ENCODE measurements at regions not wholly inside any gene's neighbourhood (a gene's known extent, or its start where the extent isn't known, plus 50 kb on each side); places are given as distances from the start of the nearest gene placed in this dataset.

DNA sequence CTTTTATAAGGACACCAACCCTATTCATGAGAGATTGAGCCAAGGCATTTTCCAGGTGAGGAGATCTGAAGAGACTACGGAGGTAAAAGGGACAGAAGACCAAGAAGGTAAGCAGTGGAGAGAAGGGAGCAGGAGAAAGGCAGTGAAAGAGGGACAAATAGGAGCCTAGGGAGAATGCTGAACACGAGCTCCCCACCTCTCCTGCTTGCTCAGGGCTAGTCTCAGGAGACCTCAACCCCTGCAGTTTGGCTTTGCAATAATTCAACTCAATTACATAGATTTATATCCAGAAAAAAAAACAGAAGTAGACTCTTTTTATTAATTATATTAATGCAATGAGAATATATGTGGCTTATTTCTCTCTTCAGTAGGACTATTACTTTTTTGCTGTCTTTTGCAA is 91.0 kb upstream of the DDX18 start:
- Histone ChIP-seq H3K36me3 (replicated peaks) (no peaks in the 10 kb centered on the region), H3K27me3 (replicated peaks) (no peaks in the 10 kb centered on the region), H3K4me3 (ENCODE audit: low read depth, low read length) (no peak overlapping the region), H3K27ac (no peak overlapping the region)
- no peak for DNase-seq
- TF ChIP-seq, protein P1, sequence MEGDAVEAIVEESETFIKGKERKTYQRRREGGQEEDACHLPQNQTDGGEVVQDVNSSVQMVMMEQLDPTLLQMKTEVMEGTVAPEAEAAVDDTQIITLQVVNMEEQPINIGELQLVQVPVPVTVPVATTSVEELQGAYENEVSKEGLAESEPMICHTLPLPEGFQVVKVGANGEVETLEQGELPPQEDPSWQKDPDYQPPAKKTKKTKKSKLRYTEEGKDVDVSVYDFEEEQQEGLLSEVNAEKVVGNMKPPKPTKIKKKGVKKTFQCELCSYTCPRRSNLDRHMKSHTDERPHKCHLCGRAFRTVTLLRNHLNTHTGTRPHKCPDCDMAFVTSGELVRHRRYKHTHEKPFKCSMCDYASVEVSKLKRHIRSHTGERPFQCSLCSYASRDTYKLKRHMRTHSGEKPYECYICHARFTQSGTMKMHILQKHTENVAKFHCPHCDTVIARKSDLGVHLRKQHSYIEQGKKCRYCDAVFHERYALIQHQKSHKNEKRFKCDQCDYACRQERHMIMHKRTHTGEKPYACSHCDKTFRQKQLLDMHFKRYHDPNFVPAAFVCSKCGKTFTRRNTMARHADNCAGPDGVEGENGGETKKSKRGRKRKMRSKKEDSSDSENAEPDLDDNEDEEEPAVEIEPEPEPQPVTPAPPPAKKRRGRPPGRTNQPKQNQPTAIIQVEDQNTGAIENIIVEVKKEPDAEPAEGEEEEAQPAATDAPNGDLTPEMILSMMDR (IDR thresholded peaks at IDR 0.05; ENCODE audit: low read depth, low read length, missing control alignments): no peak
- in situ Hi-C loops (cut with HindIII; ENCODE audit: low pct_ligation_motif_present, low sequenced_read_pairs): no loop called here

DNA sequence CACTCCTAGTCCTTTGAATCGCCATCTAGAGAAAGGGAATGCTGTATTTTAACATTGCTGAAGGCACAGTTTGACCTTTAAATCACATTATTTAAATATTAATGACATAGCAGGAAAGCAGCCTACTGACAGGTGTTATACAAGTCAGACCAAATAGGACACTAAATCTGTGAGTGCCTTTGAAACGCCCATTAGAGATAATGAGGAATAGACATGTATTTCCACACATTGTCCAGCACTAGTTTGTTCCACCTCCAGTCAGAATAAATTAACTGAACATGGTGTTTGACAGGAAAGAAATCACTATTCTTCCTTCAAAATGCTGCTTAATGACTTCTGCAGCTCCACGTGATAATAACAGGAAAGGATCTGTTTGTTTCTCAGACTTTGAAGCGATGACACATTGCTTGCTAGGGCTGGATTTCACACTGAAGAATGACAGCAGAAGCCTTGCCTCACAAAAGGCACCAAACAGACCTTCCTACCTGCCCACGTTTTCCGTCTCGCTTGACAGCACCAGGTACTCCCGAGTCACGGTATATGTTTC is 90.5 kb upstream of the DDX18 start:
- Histone ChIP-seq H3K36me3 (replicated peaks) (no peaks in the 10 kb centered on the region), H3K4me3 (ENCODE audit: low read depth, low read length) (no peak overlapping the region), H3K27me3 (replicated peaks) (no peaks in the 10 kb centered on the region), H3K27ac (no peak overlapping the region)
- TF ChIP-seq, protein P1 (IDR thresholded peaks at IDR 0.05; ENCODE audit: low read depth, low read length, missing control alignments): no peak
- in situ Hi-C loops (cut with HindIII; ENCODE audit: low pct_ligation_motif_present, low sequenced_read_pairs): no loop called here
- no peak for DNase-seq

GRCh38 chr2:117726747-117727146 is 87.7 kb upstream of the DDX18 start:
- TF ChIP-seq, protein P1 (IDR thresholded peaks at IDR 0.05; ENCODE audit: low read depth, low read length, missing control alignments): no peak
- no peak for DNase-seq
- no peaks in the 10 kb centered on the region for H3K36me3 ChIP-seq (replicated peaks)
- H3K27ac ChIP-seq: no peak overlapping the region
- in situ Hi-C loops (cut with HindIII; ENCODE audit: low pct_ligation_motif_present, low sequenced_read_pairs): no loop called here
- no peak overlapping the region for H3K4me3 ChIP-seq (ENCODE audit: low read depth, low read length)
- no peaks in the 10 kb centered on the region for H3K27me3 ChIP-seq (replicated peaks)

DNA sequence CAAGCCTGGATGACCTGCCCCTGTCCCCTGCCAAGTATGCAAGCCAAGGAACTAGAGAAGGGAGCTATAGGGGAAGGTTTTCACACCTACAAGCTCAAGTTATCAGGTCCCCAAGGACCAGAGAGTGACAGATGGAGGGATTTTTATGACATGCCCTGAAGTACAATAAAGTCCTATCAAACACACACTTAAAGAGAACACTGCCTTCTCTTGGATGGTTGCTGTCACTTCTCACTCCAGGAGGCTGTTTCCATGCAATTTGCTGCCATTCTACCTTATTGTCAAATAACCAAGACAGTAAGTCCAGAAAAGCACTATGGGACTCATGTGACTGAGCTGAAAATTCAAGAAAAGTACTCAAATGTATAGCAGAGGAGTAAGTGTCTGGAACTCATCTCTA is 76.6 kb upstream of the DDX18 start:
- H3K36me3 ChIP-seq (replicated peaks): no peaks in the 10 kb centered on the region
- TF ChIP-seq, protein P1 (IDR thresholded peaks at IDR 0.05; ENCODE audit: low read depth, low read length, missing control alignments): no peak
- H3K4me3 ChIP-seq (ENCODE audit: low read depth, low read length): no peak overlapping the region
- H3K27me3 ChIP-seq (replicated peaks): no peaks in the 10 kb centered on the region
- DNase-seq: no peak
- H3K27ac ChIP-seq: no peak overlapping the region
- in situ Hi-C loops (cut with HindIII; ENCODE audit: low pct_ligation_motif_present, low sequenced_read_pairs): no loop called here

DNA sequence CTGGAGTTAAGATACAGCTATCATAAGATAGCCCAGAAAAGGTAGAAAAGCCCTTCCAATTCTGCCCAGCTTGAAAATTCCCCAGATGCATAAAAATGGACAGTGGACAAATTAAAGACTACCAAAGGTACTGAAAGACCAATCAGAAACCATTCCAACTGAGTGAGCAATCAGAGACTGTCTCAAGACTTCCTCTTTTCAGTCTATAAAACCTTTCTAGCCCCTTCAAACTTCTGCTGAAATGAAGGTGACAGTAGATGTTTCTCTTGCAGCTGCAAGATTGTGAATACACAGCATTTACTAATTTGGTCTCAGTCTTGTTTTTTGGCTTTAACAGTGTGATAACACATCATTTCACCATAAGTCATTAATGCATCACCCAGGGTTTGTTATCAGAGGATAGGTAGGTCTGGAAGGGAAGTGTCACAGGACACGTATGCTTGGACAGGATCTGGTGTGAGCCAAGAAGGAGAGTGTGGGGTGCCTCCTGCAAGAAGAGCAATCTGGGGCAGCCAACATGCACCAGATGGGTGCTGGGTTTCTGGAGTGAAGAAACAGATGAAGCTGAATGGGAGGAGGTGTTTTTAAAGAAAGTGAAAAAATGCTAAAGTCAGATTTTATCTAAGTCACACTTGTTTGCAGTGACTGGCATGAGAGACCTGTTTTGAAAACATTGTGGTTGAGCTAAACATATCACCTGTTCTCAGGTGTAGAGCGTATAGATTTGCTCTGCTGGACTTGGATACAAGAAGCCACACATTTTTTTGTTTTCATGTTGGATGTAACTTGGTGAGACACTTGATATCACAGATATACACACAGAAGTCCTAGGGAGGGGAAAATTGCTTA is 75.3 kb upstream of the DDX18 start:
- Histone ChIP-seq H3K27me3 (replicated peaks) (no peaks in the 10 kb centered on the region), H3K4me3 (ENCODE audit: low read depth, low read length) (no peak overlapping the region), H3K27ac (no peak overlapping the region), H3K36me3 (replicated peaks) (no peaks in the 10 kb centered on the region)
- TF ChIP-seq, protein P1 (IDR thresholded peaks at IDR 0.05; ENCODE audit: low read depth, low read length, missing control alignments): no peak
- no peak for DNase-seq
- in situ Hi-C loops (cut with HindIII; ENCODE audit: low pct_ligation_motif_present, low sequenced_read_pairs): no loop called here

Measured in brain microvascular endothelial cell (primary cell).